Calu3 (cell line): ENCODE measurements at regions not wholly inside any gene's neighbourhood (a gene's known extent, or its start where the extent isn't known, plus 50 kb on each side); places are given as distances from the start of the nearest gene placed in this dataset.

ENCODE experiments used
- BruUV-seq: library from RNA; stranded (reverse); fragments of 400-500 nt; replicated peaks from 2 replicates; lab custom pipeline; 2021; lab: Mats Ljungman, UMichigan
- CTCF ChIA-PET: fragments of 300-600 bp; sonication (Branson Sonifier 250); formaldehyde crosslinking; loops from one replicate; lab custom pipeline; 2022; ENCODE audit warnings: antibody characterized with exemption; lab: Charles Lee
- DNase-seq: peaks from one replicate; pipeline ENCODE4 v3.0.0; 2022
- H3K27ac Mint-ChIP-seq: one replicate; pipeline ENCODE4 v1.8.0; 2022; ENCODE audit warnings: mixed read lengths; ENCODE audit not compliant: unreplicated experiment
- H3K27me3 Mint-ChIP-seq: one replicate; pipeline ENCODE4 v1.8.0; 2022; ENCODE audit warnings: mixed read lengths; ENCODE audit not compliant: unreplicated experiment
- H3K36me3 Mint-ChIP-seq: one replicate; pipeline ENCODE4 v1.8.0; 2022; ENCODE audit warnings: mild to moderate bottlenecking, moderate library complexity, mixed read lengths; ENCODE audit not compliant: insufficient read depth, unreplicated experiment
- H3K4me1 Mint-ChIP-seq: one replicate; pipeline ENCODE4 v1.8.0; 2022; ENCODE audit warnings: mild to moderate bottlenecking, low read depth, mixed read lengths; ENCODE audit not compliant: unreplicated experiment
- H3K4me3 Mint-ChIP-seq: one replicate; pipeline ENCODE4 v1.8.0; 2022; ENCODE audit warnings: mild to moderate bottlenecking, low read depth, moderate library complexity, mixed read lengths; ENCODE audit not compliant: unreplicated experiment
- H3K9me3 Mint-ChIP-seq: one replicate; pipeline ENCODE4 v1.8.0; 2022; ENCODE audit warnings: low read depth, mixed read lengths; ENCODE audit not compliant: unreplicated experiment
- intact Hi-C: fragments of 100-400 bp; cut with micrococcal nuclease; formaldehyde crosslinking; loops from one replicate; pipeline ENCODE4 v1.10.0; 2022; ENCODE audit not compliant: unreplicated experiment
- TF ChIP-seq, protein P1 (sequence below): fragments of 200-600 bp; IDR thresholded peaks from one replicate; pipeline ENCODE4 v1.8.0; 2022; ENCODE audit warnings: antibody characterized with exemption; ENCODE audit not compliant: unreplicated experiment

DNA sequence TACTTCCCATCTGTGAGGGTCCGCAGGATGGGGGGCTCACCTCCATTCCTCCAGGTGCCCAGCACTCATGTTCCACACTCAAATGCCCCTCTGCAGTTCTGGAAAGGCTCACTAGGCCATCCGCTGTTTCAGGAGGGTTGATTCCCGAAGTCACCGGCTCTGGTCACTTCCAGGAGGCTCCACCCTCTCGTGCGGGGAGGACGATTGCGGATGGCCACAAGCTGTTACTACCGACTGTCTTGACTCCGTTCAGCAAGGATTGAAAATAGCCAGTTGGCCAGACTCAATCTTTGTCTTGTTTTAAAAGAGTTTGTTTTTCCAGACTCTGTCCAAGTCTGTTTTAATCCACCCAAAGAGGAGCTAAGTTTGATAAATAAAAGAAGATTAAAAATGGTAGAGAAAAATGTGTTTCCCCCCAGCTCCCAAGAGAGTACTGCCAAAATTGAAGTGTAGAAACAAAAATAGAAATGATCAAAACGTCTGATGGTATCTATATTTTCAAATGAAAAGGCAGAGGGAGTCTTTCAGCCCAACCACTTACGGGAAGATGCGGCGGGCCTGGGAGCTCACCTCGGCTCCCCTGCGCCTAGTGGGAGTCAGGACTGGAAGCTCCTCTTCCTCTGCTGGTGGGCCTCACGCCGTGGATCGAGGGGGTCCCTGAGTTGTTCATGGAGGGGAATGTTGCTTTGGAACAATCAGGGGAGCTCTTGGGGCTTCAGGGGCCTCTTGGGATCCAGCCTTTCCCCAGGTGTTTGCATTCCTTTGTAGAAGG, 1280.8 kb downstream of the BRD1 start:
- Mint-ChIP-seq H3K27ac (no peak overlapping the region), H3K9me3 (peaks cover 19% of the 10 kb centered on the region)
- BruUV-seq, result no TSS peak

DNA sequence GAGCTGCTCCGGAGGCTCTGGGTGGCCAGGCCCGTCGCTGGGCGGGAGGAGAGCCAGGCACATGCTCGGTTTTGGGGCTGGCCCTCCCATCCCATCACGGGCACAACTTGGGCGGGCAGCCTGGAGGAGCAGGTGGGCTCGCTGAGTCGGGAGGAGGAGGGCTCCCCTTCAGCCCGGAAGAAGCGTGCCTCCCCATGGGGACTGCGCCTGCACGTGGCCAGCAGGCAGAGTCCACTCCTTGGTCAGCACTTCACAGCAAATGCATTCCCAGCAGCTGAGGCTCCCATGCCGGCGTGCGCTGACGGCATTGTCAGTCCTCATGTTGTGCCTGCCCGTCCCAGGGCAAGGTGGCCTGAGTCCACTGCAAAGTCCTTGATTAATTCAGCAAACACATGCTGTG, 1281.7 kb downstream of the BRD1 start:
- H3K4me3 Mint-ChIP-seq, result no peak overlapping the region
- H3K27me3 Mint-ChIP-seq, result no peaks in the 10 kb centered on the region
- CTCF ChIA-PET, result no interaction called here
- no peaks in the 10 kb centered on the region for H3K4me1 Mint-ChIP-seq
- no peak overlapping the region for H3K27ac Mint-ChIP-seq
- BruUV-seq, result no TSS peak
- H3K36me3 Mint-ChIP-seq, result no peaks in the 10 kb centered on the region
- peaks cover 21% of the 10 kb centered on the region for H3K9me3 Mint-ChIP-seq
- intact Hi-C loops, result no loop called here
- TF ChIP-seq, protein P1, sequence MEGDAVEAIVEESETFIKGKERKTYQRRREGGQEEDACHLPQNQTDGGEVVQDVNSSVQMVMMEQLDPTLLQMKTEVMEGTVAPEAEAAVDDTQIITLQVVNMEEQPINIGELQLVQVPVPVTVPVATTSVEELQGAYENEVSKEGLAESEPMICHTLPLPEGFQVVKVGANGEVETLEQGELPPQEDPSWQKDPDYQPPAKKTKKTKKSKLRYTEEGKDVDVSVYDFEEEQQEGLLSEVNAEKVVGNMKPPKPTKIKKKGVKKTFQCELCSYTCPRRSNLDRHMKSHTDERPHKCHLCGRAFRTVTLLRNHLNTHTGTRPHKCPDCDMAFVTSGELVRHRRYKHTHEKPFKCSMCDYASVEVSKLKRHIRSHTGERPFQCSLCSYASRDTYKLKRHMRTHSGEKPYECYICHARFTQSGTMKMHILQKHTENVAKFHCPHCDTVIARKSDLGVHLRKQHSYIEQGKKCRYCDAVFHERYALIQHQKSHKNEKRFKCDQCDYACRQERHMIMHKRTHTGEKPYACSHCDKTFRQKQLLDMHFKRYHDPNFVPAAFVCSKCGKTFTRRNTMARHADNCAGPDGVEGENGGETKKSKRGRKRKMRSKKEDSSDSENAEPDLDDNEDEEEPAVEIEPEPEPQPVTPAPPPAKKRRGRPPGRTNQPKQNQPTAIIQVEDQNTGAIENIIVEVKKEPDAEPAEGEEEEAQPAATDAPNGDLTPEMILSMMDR, result no peak
- no peak for DNase-seq

More for the DNA sequence above, 1280.8 kb downstream of the BRD1 start:
- DNase-seq, result no peak
- CTCF ChIA-PET, result no interaction called here
- no peaks in the 10 kb centered on the region for H3K4me1 Mint-ChIP-seq
- intact Hi-C loops, result no loop called here
- no peaks in the 10 kb centered on the region for H3K27me3 Mint-ChIP-seq
- H3K4me3 Mint-ChIP-seq, result no peak overlapping the region
- no peaks in the 10 kb centered on the region for H3K36me3 Mint-ChIP-seq
- TF ChIP-seq, protein P1, result no peak

DNA sequence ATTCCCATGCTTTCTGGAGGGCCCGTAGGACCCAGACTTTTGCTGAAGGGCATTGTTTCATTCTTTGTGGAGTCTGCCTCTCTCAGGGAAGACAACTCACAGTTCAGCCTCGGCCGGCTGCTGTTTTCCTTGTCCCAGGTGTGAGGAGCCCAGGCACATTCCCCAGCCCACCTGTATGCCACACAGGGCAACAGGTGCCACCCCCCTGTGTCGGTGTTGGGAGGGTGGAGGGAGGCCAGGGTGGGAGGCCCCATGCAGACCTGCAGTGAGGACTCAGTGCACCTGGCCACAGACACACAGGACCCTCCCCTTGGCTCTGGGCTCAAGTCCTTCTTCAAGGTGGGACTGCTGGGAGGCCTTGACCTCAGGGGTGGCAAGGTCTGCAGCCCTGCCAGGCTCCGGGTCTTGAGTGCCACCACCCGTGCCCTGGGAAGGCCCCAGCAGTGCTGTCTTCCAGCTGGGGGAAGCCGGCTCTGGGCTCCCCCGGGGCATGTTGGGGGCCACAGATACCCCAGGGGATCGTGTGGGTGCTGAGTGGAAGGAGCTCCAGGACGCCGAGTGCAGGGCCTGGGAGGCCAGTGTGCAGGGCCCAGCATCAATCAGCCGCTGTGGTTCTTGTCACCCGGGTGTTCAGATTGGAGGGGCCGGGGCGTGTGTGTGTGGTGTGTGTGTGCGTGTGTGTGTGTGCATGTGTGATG, 1286.1 kb downstream of the BRD1 start:
- CTCF ChIA-PET, result no interaction called here
- no peak overlapping the region for H3K27ac Mint-ChIP-seq
- no peaks in the 10 kb centered on the region for H3K27me3 Mint-ChIP-seq
- TF ChIP-seq, protein P1, result no peak
- intact Hi-C loops, result no loop called here
- peaks cover 20% of the 10 kb centered on the region for H3K9me3 Mint-ChIP-seq
- H3K4me1 Mint-ChIP-seq, result no peaks in the 10 kb centered on the region
- no peak for DNase-seq
- H3K4me3 Mint-ChIP-seq, result no peak overlapping the region
- no TSS peak for BruUV-seq
- H3K36me3 Mint-ChIP-seq, result no peaks in the 10 kb centered on the region

DNA sequence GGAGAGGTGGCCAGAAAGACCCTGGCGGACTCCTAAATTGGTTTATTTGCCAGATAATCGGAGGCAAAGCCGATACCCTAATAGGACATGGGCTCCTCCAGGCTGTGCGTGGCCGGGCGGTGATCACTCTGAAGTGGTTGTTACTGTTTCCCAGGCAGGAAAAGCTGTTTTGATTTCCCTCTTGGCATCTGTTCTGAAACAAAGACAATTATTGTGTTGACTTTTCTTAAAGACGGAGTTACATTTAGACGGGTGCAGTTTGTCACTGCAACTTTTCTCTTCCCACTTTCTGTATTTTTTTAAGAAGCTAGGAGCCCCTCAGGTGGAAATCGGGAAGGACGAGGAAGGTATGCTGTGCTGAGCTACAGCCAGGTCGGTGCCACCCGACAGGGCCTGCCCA, 1288.4 kb downstream of the BRD1 start:
- BruUV-seq, result no TSS peak
- intact Hi-C loops, result no loop called here
- Mint-ChIP-seq H3K27ac (no peak overlapping the region), H3K9me3 (peaks cover 15% of the 10 kb centered on the region), H3K27me3 (no peaks in the 10 kb centered on the region), H3K36me3 (no peaks in the 10 kb centered on the region), H3K4me1 (no peaks in the 10 kb centered on the region), H3K4me3 (no peak overlapping the region)
- no peak for DNase-seq
- CTCF ChIA-PET, result no interaction called here
- TF ChIP-seq, protein P1, result no peak
